ENCODE measurements at regions not wholly inside any gene's neighbourhood (a gene's known extent, or its start where the extent isn't known, plus 50 kb on each side); places are given as distances from the start of the nearest gene placed in this dataset.

- TF ChIP-seq CTCF (IDR thresholded peaks at IDR 0.05) = no peak
- no peak for TF ChIP-seq POLR2AphosphoS5 (IDR thresholded peaks at IDR 0.05)
- TF ChIP-seq POLR2A (IDR thresholded peaks at IDR 0.05) = no peak
- TF ChIP-seq EP300 (IDR thresholded peaks at IDR 0.05) = no peak
These were observed 145.2 kb downstream of the MTRR start for GRCh38 chr5:8013948-8014710.
